Lung (tissue), 11 donors: ENCODE measurements at regions not wholly inside any gene's neighbourhood (a gene's known extent, or its start where the extent isn't known, plus 50 kb on each side); places are given as distances from the start of the nearest gene placed in this dataset.

Experiments
- ATAC-seq: fragments of 200-7000 bp; cut with Tn5 transposase; one replicate; pipeline ENCODE4 v1.9.1; 2020; ENCODE audit warnings: moderate number of reproducible peaks; ENCODE audit not compliant: insufficient read depth, low FRiP score
- DNase-seq, 3 donors: peaks; one replicate each; pipeline ENCODE4 v3.0.0-alpha.2; 2013 to 2017
- H3K27ac ChIP-seq, 2 donors: one replicate each; pipeline ENCODE4 v1.5.1; 2013; ENCODE audit warnings: mild to moderate bottlenecking in 2 of 2, moderate library complexity in 2 of 2, control low read depth in 1 of 2, inconsistent platforms in 1 of 2, low read depth in 1 of 2, low read length in 1 of 2
- H3K27me3 ChIP-seq, 3 donors: one replicate each; pipeline ENCODE4 v1.5.1; 2013; ENCODE audit warnings: low read length in 2 of 3; ENCODE audit not compliant: control insufficient read depth in 3 of 3, insufficient read depth in 3 of 3
- H3K36me3 ChIP-seq, 4 donors: one replicate each; pipeline ENCODE4 v1.5.1; 2013; ENCODE audit warnings: low read length in 4 of 4, mild to moderate bottlenecking in 1 of 4, moderate library complexity in 1 of 4; ENCODE audit not compliant: control insufficient read depth in 4 of 4, insufficient read depth in 4 of 4
- H3K4me1 ChIP-seq, 5 donors: one replicate each; pipeline ENCODE4 v1.5.1; 2013; ENCODE audit warnings: low read length in 5 of 5, mild to moderate bottlenecking in 2 of 5, moderate library complexity in 1 of 5; ENCODE audit not compliant: control insufficient read depth in 5 of 5, insufficient read depth in 5 of 5
- H3K4me3 ChIP-seq: one replicate; pipeline ENCODE4 v1.5.1; 2013; ENCODE audit warnings: mild to moderate bottlenecking, control low read depth, moderate library complexity
- H3K9ac ChIP-seq, 2 donors: one replicate each; pipeline ENCODE4 v1.5.1; 2013; ENCODE audit warnings: low read length in 2 of 2, control low read depth in 1 of 2; ENCODE audit not compliant: insufficient read depth in 1 of 2
- H3K9me3 ChIP-seq, 4 donors: one replicate each; pipeline ENCODE4 v1.5.1; 2013; ENCODE audit warnings: low read length in 3 of 4, mild to moderate bottlenecking in 1 of 4, moderate library complexity in 1 of 4; ENCODE audit not compliant: control insufficient read depth in 4 of 4, insufficient read depth in 3 of 4
- CTCF ChIP-seq: IDR thresholded peaks from 2 replicates; pipeline ENCODE4 v1.5.1; 2012; ENCODE audit warnings: mild to moderate bottlenecking; ENCODE audit errors: control extremely low read depth, extremely low read depth
- WGBS, 2 donors: extraction: QIAGEN DNeasy Blood & Tissue Kit; methylation state at CpG; one replicate each; pipeline ENCODE4 v1.1.7; 2013; 5-methylcytosine and 5-hydroxymethylcytosine counted together
- donor health status: control.
- donor health status: control.
- donor health status: Bipolar disorder and iron deficiency.
- donor health status: healthy.
- donor health status: DM: yes; HTN: yes; CAD: no.

- H3K27ac ChIP-seq, result peak overlapping the region in 1 of 2 donors; percentile 96
- H3K4me3 ChIP-seq, result no peak overlapping the region
- H3K36me3 ChIP-seq, result peaks cover 0 to 2% (median 0%) of the 10 kb centered on the region in 4 donors
- peaks cover 0 to 28% (median 6%) of the 10 kb centered on the region in 5 donors for H3K4me1 ChIP-seq
- ATAC-seq, result no peak
- peak overlapping the region; percentile 83 to 88 for H3K9ac ChIP-seq
- 40 to 47% methylated on average over 11 of the region's 11 CpGs for WGBS, 2 donors
- TF ChIP-seq CTCF, result no peak
- H3K27me3 ChIP-seq, result no peaks in the 10 kb centered on the region
- H3K9me3 ChIP-seq, result peaks cover 0 to 2% (median 0%) of the 10 kb centered on the region in 4 donors
- peak in 2 of 3 donors; percentile 21 to 41 for DNase-seq
Observed at GRCh38 chr5:61625137-61625561, 293.1 kb downstream of the ZSWIM6 start.

DNA sequence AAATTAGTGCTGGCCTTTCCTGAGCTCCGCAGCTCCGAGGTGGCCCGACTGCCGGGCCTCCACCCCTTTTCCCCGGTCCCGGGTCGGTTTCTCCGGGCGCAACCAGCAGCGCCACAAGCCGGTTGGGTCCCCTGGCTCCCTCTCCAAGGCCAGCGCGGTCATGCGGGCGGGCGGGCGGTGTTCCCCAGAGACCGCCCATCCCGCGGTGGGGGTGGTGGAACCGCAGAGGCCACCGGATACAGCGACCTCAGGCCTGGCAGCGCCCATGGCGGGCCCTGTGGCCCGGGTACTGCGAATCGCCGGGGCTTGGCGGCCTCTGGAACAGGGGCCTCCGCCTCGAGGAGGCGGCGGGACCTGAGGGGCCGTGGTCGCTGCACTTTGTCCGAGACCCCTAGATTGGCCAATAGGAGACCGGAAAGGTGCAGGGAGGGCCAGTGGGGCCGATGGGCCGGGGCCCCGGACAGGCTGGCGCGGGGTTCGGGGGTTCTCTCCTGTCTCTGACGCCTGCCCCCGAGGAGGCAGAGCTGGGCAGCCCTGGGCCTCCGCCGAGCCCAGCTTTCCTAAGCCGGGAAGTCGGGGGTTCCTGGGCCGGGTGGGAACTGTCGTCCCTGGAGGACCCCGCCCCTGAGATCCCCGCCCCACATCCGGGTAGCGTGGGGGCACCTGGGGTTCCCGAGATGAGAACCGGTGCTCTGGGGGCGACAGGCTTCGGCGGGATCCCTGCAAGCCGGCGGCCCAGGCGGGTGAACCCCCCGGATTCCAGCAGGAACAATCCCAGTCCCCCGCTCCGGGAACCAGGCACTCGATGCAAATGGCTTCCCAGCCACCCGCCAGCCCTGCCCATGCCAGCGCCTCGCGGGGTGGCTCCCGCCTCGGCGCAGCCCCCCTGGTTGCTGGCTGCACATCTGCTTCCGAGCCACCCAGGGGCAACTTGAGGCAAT, 293.9 kb downstream of the ZSWIM6 start:
- Histone ChIP-seq H3K27ac (peak overlapping the region; percentile 85 to 96), H3K9ac (peak overlapping the region; percentile 83 to 88), H3K27me3 (no peaks in the 10 kb centered on the region), H3K4me1 (peaks cover 0 to 22% (median 2%) of the 10 kb centered on the region in 5 donors), H3K9me3 (peaks cover 0 to 2% (median 0%) of the 10 kb centered on the region in 4 donors), H3K4me3 (peak overlapping the region; percentile 62), H3K36me3 (peaks cover 0 to 2% (median 0%) of the 10 kb centered on the region in 4 donors)
- peak; percentile 96 for ATAC-seq
- no peak for TF ChIP-seq CTCF
- WGBS, 2 donors, result 7 to 15% methylated on average over 61 to 76 of the region's 76 CpGs
- DNase-seq, result peak; percentile 83 to 84 (median 84)

DNA sequence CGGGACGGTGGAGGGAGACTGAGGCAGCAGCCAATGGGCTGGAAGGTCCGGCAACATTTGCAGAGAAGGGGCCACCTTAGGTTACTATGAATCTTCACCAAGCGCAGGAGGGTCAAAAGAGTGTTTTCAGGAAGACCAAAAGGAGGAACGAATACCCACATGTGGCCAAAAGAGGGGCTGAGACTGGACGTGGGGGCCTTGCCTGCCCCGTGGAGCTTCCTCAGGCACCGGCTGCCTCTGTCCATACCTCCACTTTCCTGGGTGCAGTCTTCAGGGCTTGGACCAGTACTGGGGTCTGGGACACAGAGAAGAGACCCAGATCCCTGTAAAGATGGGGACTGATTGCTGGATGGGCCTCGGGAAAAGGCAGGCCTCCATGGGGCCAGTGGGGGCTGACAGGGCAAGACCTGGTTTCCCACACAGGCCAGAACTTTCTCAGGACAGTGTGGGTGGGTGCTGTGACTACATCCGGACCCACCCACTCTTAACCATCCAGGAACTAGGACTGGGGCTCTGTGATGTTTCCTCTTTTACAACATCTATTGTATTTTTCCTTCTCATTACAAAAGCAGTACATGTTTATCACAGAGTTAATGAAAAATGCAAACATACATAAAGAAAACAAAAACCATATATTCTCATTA, 294.7 kb downstream of the ZSWIM6 start:
- DNase-seq (no peak), ATAC-seq (no peak)
- TF ChIP-seq CTCF, result no peak
- Histone ChIP-seq H3K4me3 (no peak overlapping the region), H3K9me3 (peaks cover 0 to 2% (median 0%) of the 10 kb centered on the region in 4 donors), H3K4me1 (peaks cover 0 to 23% (median 6%) of the 10 kb centered on the region in 5 donors), H3K27ac (peak overlapping the region; percentile 85 to 96), H3K36me3 (peaks cover 0 to 2% (median 0%) of the 10 kb centered on the region in 4 donors), H3K9ac (no peak overlapping the region), H3K27me3 (no peaks in the 10 kb centered on the region)
- 30 to 47% methylated on average over 10 of the region's 10 CpGs for WGBS, 2 donors
